Upper lobe of left lung (tissue), 4 donors: ENCODE measurements at regions not wholly inside any gene's neighbourhood (a gene's known extent, or its start where the extent isn't known, plus 50 kb on each side); places are given as distances from the start of the nearest gene placed in this dataset.

ENCODE experiments used
- POLR2A ChIP-seq, 4 donors: fragments of 450-650 bp; IDR thresholded peaks; one replicate each; pipeline ENCODE4 v1.5.1; 2016 to 2017; ENCODE audit warnings: antibody characterized with exemption in 4 of 4, mild to moderate bottlenecking in 2 of 4
- TF ChIP-seq, protein P1 (sequence below), 6 experiments: fragments of 450-650 bp in 4 of 6; fragments of 200-600 bp in 2 of 6; sonication (generic) in 2 of 6; IDR thresholded peaks; one replicate each; pipeline ENCODE4 v1.5.1; 2016 to 2019; ENCODE audit warnings: antibody characterized with exemption in 6 of 6

GRCh38 chr12:92439420-92439805 is 263.4 kb upstream of the PLEKHG7 start:
- TF ChIP-seq, protein P1, sequence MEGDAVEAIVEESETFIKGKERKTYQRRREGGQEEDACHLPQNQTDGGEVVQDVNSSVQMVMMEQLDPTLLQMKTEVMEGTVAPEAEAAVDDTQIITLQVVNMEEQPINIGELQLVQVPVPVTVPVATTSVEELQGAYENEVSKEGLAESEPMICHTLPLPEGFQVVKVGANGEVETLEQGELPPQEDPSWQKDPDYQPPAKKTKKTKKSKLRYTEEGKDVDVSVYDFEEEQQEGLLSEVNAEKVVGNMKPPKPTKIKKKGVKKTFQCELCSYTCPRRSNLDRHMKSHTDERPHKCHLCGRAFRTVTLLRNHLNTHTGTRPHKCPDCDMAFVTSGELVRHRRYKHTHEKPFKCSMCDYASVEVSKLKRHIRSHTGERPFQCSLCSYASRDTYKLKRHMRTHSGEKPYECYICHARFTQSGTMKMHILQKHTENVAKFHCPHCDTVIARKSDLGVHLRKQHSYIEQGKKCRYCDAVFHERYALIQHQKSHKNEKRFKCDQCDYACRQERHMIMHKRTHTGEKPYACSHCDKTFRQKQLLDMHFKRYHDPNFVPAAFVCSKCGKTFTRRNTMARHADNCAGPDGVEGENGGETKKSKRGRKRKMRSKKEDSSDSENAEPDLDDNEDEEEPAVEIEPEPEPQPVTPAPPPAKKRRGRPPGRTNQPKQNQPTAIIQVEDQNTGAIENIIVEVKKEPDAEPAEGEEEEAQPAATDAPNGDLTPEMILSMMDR (IDR thresholded peaks at IDR 0.05) = no peak
- TF ChIP-seq POLR2A (IDR thresholded peaks at IDR 0.05) = no peak
